Neuronal stem cell (in vitro differentiated cells): ENCODE measurements at regions not wholly inside any gene's neighbourhood (a gene's known extent, or its start where the extent isn't known, plus 50 kb on each side); places are given as distances from the start of the nearest gene placed in this dataset.

Source experiments
- DNase-seq: peaks from one replicate; pipeline ENCODE4 v3.0.0-alpha.2; 2013; ENCODE audit warnings: low spot score
- H2AFZ ChIP-seq: one replicate; pipeline ENCODE4 v1.6.1; 2013; ENCODE audit warnings: mild to moderate bottlenecking, low read length, inconsistent platforms
- H2AK5ac ChIP-seq: 2 replicates; pipeline ENCODE4 v1.6.1; 2013; ENCODE audit warnings: low read depth, mild to moderate bottlenecking, inconsistent platforms, low read length, moderate library complexity, mixed read lengths
- H2BK120ac ChIP-seq: 2 replicates; pipeline ENCODE4 v1.6.1; 2013; ENCODE audit warnings: low read depth, mild to moderate bottlenecking, inconsistent platforms, low read length, moderate library complexity, mixed read lengths
- H2BK12ac ChIP-seq: one replicate; pipeline ENCODE4 v1.6.1; 2013; ENCODE audit warnings: low read length, inconsistent platforms
- H2BK15ac ChIP-seq: 2 replicates; pipeline ENCODE4 v1.6.1; 2013; ENCODE audit warnings: mild to moderate bottlenecking, low read length, inconsistent platforms, mixed read lengths
- H2BK5ac ChIP-seq: one replicate; pipeline ENCODE4 v1.6.1; 2013; ENCODE audit warnings: inconsistent platforms, mild to moderate bottlenecking, low read length, moderate library complexity
- H3K14ac ChIP-seq: one replicate; pipeline ENCODE4 v1.6.1; 2013; ENCODE audit warnings: low read length, inconsistent platforms
- H3K18ac ChIP-seq: 2 replicates; pipeline ENCODE4 v1.6.1; 2013; ENCODE audit warnings: low read length, inconsistent platforms
- H3K23ac ChIP-seq: 2 replicates; pipeline ENCODE4 v1.6.1; 2013; ENCODE audit warnings: low read depth, mild to moderate bottlenecking, mixed read lengths, low read length, inconsistent platforms; ENCODE audit not compliant: poor library complexity
- H3K27ac ChIP-seq: replicated peaks from 3 replicates; pipeline ENCODE4 v1.5.1; 2013; ENCODE audit warnings: low read length, inconsistent platforms
- H3K27me3 ChIP-seq, 3 experiments: 2 replicates each; pipeline ENCODE4 v1.6.1; 2013; ENCODE audit warnings: low read length in 3 of 3, mild to moderate bottlenecking in 2 of 3, inconsistent platforms in 1 of 3, low read depth in 1 of 3, mixed read lengths in 1 of 3, moderate library complexity in 1 of 3; ENCODE audit not compliant: control insufficient read depth in 3 of 3, insufficient read depth in 3 of 3
- H3K36me3 ChIP-seq, 2 donors: replicated peaks in 1 of 2; 2 replicates each; pipeline ENCODE4 v1.6.1; 2013; ENCODE audit warnings: low read length in 2 of 2; ENCODE audit not compliant: control insufficient read depth in 2 of 2, insufficient read depth in 2 of 2
- H3K4ac ChIP-seq: 2 replicates; pipeline ENCODE4 v1.6.1; 2013; ENCODE audit warnings: inconsistent platforms, mild to moderate bottlenecking, low read length, moderate library complexity
- H3K4me1 ChIP-seq, 2 donors: 1 replicate in 1 of 2; 2 replicates in 1 of 2; pipeline ENCODE4 v1.6.1; 2013; ENCODE audit warnings: low read length in 2 of 2, low read depth in 1 of 2; ENCODE audit not compliant: control insufficient read depth in 2 of 2, insufficient read depth in 1 of 2
- H3K4me2 ChIP-seq: one replicate; pipeline ENCODE4 v1.6.1; 2013; ENCODE audit warnings: mild to moderate bottlenecking, low read length, inconsistent platforms; ENCODE audit not compliant: insufficient read depth, poor library complexity, severe bottlenecking
- H3K4me3 ChIP-seq, 2 donors: 2 replicates each; pipeline ENCODE4 v1.5.1; 2013; ENCODE audit warnings: low read length in 2 of 2, mild to moderate bottlenecking in 2 of 2, inconsistent platforms in 1 of 2, moderate library complexity in 1 of 2
- H3K79me1 ChIP-seq: one replicate; pipeline ENCODE4 v1.6.1; 2013; ENCODE audit warnings: low read depth, mild to moderate bottlenecking, inconsistent platforms, low read length, moderate library complexity
- H3K9ac ChIP-seq: one replicate; pipeline ENCODE4 v1.6.1; 2013; ENCODE audit warnings: mild to moderate bottlenecking, low read depth, low read length, inconsistent platforms; ENCODE audit not compliant: poor library complexity
- H3K9me3 ChIP-seq, 2 donors: replicated peaks in 1 of 2; 2 replicates each; pipeline versions ENCODE3 to v1.6.1; 2013; ENCODE audit warnings: low read length in 2 of 2, mild to moderate bottlenecking in 2 of 2, inconsistent platforms in 1 of 2, low read depth in 1 of 2, mixed read lengths in 1 of 2, moderate library complexity in 1 of 2; ENCODE audit not compliant: control insufficient read depth in 2 of 2, insufficient read depth in 1 of 2
- H4K8ac ChIP-seq: one replicate; pipeline ENCODE4 v1.6.1; 2013; ENCODE audit warnings: low read depth, mild to moderate bottlenecking, inconsistent platforms, low read length, moderate library complexity
- H4K91ac ChIP-seq: one replicate; pipeline ENCODE4 v1.6.1; 2013; ENCODE audit warnings: low read length, low read depth, mild to moderate bottlenecking, inconsistent platforms; ENCODE audit not compliant: poor library complexity
- WGBS, 2 donors: extraction: QIAGEN DNeasy Blood & Tissue Kit; methylation state at CpG; one replicate each; pipeline ENCODE4 v1.1.7; 2013; ENCODE audit warnings: missing lambda C conversion rate in 2 of 2, mixed read lengths in 1 of 2; ENCODE audit not compliant: insufficient read length in 2 of 2, insufficient replicate concordance in 1 of 2; ENCODE audit errors: extremely low coverage in 2 of 2; 5-methylcytosine and 5-hydroxymethylcytosine counted together

DNA sequence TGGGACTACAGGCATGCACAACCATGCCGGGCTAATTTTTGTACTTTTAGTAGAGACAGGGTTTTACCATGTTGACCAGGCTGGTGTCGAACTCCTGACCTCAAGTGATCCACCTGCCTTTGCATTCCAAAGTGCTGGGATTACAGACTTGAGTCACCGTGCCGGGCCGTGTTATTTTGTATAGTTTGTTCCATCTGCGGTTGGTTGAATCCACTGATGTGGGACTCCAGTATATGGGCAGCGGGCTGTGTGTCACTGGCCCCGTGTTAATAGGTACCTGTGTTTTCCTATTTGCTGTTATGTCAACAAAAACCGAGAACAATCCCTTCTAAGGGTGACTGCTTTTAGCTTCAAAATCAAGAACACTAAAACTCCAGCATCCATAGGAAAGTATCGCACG is 297.6 kb upstream of the PITRM1 start:
- Histone ChIP-seq H3K79me1 (no peaks in the 10 kb centered on the region), H3K9me3 (peaks cover 0 to 18% of the 10 kb centered on the region in 2 donors), H3K27me3 (no peaks in the 10 kb centered on the region), H4K91ac (no peak overlapping the region), H2AFZ (no peak overlapping the region), H2BK120ac (no peak overlapping the region), H3K4me1 (peaks cover 10 to 20% of the 10 kb centered on the region in 2 donors), H2BK15ac (no peak overlapping the region), H3K27ac (no peak overlapping the region), H3K14ac (no peak overlapping the region), H4K8ac (no peak overlapping the region), H3K4me3 (no peak overlapping the region), H3K23ac (no peak overlapping the region), H2BK5ac (no peak overlapping the region), H2BK12ac (no peak overlapping the region), H3K9ac (no peak overlapping the region), H3K18ac (no peak overlapping the region), H3K4ac (no peak overlapping the region), H2AK5ac (no peak overlapping the region), H3K4me2 (no peak overlapping the region), H3K36me3 (no peaks in the 10 kb centered on the region)
- DNase-seq, result no peak
- WGBS, 2 donors, result no CpG with 5 or more reads among the region's 11 CpGs

DNA sequence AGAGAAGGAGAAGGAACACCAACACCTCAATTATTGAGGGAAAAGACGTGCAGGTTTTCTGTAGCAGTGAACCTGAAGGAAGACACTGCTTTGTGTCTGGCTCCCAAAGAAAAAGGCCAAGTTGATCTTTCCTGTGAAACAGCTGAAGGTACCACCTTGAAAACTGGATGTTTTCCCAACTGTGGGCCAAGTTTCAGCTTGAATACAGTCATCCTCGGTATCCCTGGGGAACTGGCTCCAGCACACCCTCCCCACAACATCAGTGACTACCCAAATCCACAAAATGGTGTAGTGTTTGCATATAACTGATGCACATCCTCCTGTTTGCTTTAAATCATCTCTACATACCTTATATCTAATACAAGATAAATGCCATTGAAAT is 297.0 kb upstream of the PITRM1 start:
- no peak overlapping the region for H3K4ac ChIP-seq
- no peak overlapping the region for H3K4me2 ChIP-seq
- no peak overlapping the region for H4K8ac ChIP-seq
- no peaks in the 10 kb centered on the region for H3K36me3 ChIP-seq
- no peak overlapping the region for H2BK15ac ChIP-seq
- no peak for DNase-seq
- H2AFZ ChIP-seq, result peak overlapping the region; percentile 51
- H3K23ac ChIP-seq, result no peak overlapping the region
- no peak overlapping the region for H2BK5ac ChIP-seq
- peaks cover 0 to 18% of the 10 kb centered on the region in 2 donors for H3K9me3 ChIP-seq
- no peaks in the 10 kb centered on the region for H3K79me1 ChIP-seq
- H2AK5ac ChIP-seq, result no peak overlapping the region
- WGBS, 2 donors, result no CpG with 5 or more reads among the region's 2 CpGs
- H3K14ac ChIP-seq, result no peak overlapping the region
- no peak overlapping the region for H3K4me3 ChIP-seq
- H4K91ac ChIP-seq, result no peak overlapping the region
- no peak overlapping the region for H3K27ac ChIP-seq
- peak overlapping the region; percentile 27 for H3K18ac ChIP-seq
- H2BK120ac ChIP-seq, result no peak overlapping the region
- peaks cover 10 to 20% of the 10 kb centered on the region in 2 donors for H3K4me1 ChIP-seq
- no peaks in the 10 kb centered on the region for H3K27me3 ChIP-seq
- no peak overlapping the region for H3K9ac ChIP-seq
- no peak overlapping the region for H2BK12ac ChIP-seq

DNA sequence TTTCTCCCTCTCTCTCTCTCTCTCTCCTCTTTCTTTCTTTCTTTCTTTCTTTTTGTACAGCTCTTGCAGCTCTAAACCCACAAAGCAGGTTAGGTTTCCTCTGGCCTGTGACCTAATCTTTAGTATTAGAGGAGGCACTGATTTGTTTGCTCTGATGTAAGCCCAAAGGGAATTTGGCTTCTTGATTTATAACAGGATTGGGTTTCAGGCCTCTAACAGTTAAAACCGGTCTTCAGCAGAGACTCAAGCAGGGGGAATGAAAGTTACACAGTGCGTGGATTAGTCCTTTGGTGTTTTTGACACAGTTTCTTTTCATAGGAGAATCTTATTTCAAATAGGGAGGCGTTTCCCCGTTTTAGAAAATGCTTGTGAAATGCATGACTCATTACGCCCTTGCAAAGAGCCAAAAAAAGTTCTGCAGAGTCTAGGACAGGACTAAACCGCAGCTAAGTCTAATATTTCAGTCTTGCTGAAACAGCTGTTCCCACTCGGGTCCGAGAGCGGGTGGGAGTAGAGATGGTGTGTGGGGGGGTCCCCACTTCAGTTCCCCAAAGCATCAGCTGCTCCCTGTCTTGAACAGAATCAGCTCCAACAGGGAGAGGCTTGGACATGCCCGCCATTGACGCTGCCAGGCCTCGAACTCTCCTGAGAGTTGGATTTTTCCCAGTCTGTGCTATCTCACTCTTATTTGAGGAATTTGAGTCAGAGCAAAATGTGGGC is 296.5 kb upstream of the PITRM1 start:
- Histone ChIP-seq H3K18ac (peak overlapping the region; percentile 27), H3K4me2 (no peak overlapping the region), H2BK5ac (no peak overlapping the region), H2BK15ac (no peak overlapping the region), H3K27me3 (no peaks in the 10 kb centered on the region), H3K4me1 (peaks cover 10 to 20% of the 10 kb centered on the region in 2 donors), H3K27ac (peak overlapping the region; percentile 37), H3K9ac (no peak overlapping the region), H2BK12ac (peak overlapping the region; percentile 30), H3K14ac (no peak overlapping the region), H3K4me3 (no peak overlapping the region), H3K79me1 (no peaks in the 10 kb centered on the region), H4K91ac (no peak overlapping the region), H2AFZ (peak overlapping the region; percentile 51), H3K23ac (no peak overlapping the region), H3K9me3 (peaks cover 0 to 18% of the 10 kb centered on the region in 2 donors), H3K4ac (no peak overlapping the region), H2AK5ac (no peak overlapping the region), H4K8ac (no peak overlapping the region), H3K36me3 (no peaks in the 10 kb centered on the region), H2BK120ac (no peak overlapping the region)
- DNase-seq, result no peak
- no CpG with 5 or more reads among the region's 12 CpGs for WGBS, 2 donors

DNA sequence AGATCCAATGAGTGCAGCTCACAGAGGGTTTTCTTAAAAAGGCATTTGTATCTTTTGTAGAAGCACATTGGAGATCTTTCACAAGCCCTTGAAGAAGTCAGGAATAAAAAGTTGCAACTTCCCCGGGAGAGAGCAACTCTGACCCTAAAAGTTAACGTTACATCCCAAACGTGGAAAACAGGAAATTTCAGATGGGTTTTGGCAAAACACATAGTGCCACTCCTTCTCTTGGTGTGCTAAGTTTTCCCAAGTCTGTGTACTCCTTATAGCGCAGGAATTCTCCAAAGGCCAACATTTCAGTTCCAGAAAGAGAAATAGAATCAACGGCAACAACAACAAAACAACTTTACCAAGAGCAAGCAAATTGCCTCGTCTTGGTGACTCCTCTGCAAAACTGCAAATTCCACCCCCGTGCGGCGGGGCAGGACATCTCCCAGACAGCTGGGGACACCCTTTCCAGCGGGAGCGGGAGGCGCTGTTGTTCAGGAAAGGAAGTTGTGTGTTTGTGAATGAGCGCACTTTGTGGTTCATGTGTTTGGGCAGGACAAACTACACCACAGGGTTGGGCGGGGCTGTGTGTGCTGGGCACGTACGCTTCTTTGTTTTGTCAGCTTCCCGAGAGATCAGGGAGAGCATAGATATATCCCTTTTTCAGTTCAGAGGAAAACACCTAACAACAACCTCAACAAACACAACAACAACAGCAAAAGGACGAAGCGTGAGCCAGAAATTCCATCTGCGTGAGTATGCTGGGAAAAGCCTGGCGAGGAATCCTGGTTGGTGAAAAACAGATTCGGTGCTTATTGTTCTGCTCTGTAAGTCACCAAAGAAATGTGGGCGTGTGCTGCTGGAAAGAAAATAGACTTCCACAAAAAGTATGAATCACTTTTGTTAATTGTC is 294.7 kb upstream of the PITRM1 start:
- Histone ChIP-seq H3K4ac (no peak overlapping the region), H3K4me2 (no peak overlapping the region), H3K9ac (no peak overlapping the region), H3K18ac (peak overlapping the region; percentile 31), H3K27ac (no peak overlapping the region), H3K9me3 (peaks cover 0 to 8% of the 10 kb centered on the region in 2 donors), H3K4me3 (no peak overlapping the region), H3K14ac (no peak overlapping the region), H2BK120ac (no peak overlapping the region), H3K36me3 (no peaks in the 10 kb centered on the region), H3K27me3 (no peaks in the 10 kb centered on the region), H4K91ac (peak overlapping the region; percentile 76), H2BK5ac (no peak overlapping the region), H2AK5ac (no peak overlapping the region), H2BK12ac (no peak overlapping the region), H2AFZ (peak overlapping the region; percentile 50), H4K8ac (no peak overlapping the region), H3K79me1 (no peaks in the 10 kb centered on the region), H2BK15ac (no peak overlapping the region), H3K23ac (no peak overlapping the region), H3K4me1 (peaks cover 10 to 20% of the 10 kb centered on the region in 2 donors)
- no peak for DNase-seq
- no CpG with 5 or more reads among the region's 23 CpGs for WGBS, 2 donors
